NT2/D1 (cell line): ENCODE measurements at regions not wholly inside any gene's neighbourhood (a gene's known extent, or its start where the extent isn't known, plus 50 kb on each side); places are given as distances from the start of the nearest gene placed in this dataset.

Experiments used
- DNase-seq: peaks from one replicate; pipeline ENCODE4 v3.0.0-alpha.2; 2011; ENCODE audit warnings: low read depth, low spot score
- H3K27me3 ChIP-seq: 2 replicates; pipeline ENCODE4 v1.6.0; 2011; ENCODE audit warnings: mild to moderate bottlenecking; ENCODE audit not compliant: insufficient read length, insufficient read depth
- H3K36me3 ChIP-seq: 2 replicates; pipeline ENCODE4 v1.6.1; 2011; ENCODE audit warnings: mild to moderate bottlenecking, low read length, mixed read lengths; ENCODE audit not compliant: insufficient read depth, insufficient read length
- H3K4me1 ChIP-seq: 2 replicates; pipeline ENCODE4 v1.5.1; 2011; ENCODE audit not compliant: insufficient read depth, insufficient read length
- H3K4me3 ChIP-seq: 2 replicates; pipeline ENCODE4 v1.5.1; 2011; ENCODE audit warnings: low read depth; ENCODE audit not compliant: insufficient read length
- H3K9ac ChIP-seq: 2 replicates; pipeline ENCODE4 v1.6.0; 2011; ENCODE audit warnings: low read depth; ENCODE audit not compliant: insufficient read length
- H3K9me3 ChIP-seq: 2 replicates; pipeline ENCODE4 v1.5.1; 2011; ENCODE audit warnings: mild to moderate bottlenecking, low read length; ENCODE audit not compliant: insufficient read depth
- SUZ12 ChIP-seq: IDR thresholded peaks from 2 replicates; pipeline ENCODE4 v1.6.1; 2011; ENCODE audit not compliant: insufficient read length, insufficient read depth; ENCODE audit errors: extremely low read depth
- YY1 ChIP-seq: IDR thresholded peaks from 2 replicates; pipeline ENCODE4 v1.6.1; 2011; ENCODE audit not compliant: insufficient read length, insufficient read depth
- ZNF274 ChIP-seq: IDR thresholded peaks from 2 replicates; pipeline ENCODE4 v1.6.1; 2011; ENCODE audit warnings: mild to moderate bottlenecking, low read depth, low read length

DNA sequence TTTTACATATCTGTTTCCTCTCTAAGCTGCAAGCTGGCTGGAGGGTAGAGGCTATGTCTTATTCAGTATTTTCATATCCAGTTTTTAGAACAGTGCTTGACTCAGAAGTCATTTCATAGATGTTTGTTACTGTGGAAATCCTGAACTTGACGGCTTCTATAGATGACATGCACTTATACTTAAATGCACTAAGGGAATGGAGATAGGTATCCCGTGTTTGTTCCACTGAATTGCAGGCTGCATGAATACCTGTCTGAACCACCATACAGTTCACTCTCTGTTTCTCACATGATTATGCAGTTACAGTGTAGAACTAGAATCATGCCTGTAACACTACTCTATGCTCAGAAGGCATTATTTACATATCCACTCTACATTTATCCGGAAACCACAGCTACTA lies 417.1 kb downstream of the MTX2 start:
- Histone ChIP-seq H3K9me3 (no peaks in the 10 kb centered on the region), H3K27me3 (no peaks in the 10 kb centered on the region), H3K36me3 (no peaks in the 10 kb centered on the region), H3K9ac (no peak overlapping the region), H3K4me3 (no peak overlapping the region), H3K4me1 (peaks cover 2% of the 10 kb centered on the region)
- no peak for TF ChIP-seq ZNF274
- no peak for DNase-seq

DNA sequence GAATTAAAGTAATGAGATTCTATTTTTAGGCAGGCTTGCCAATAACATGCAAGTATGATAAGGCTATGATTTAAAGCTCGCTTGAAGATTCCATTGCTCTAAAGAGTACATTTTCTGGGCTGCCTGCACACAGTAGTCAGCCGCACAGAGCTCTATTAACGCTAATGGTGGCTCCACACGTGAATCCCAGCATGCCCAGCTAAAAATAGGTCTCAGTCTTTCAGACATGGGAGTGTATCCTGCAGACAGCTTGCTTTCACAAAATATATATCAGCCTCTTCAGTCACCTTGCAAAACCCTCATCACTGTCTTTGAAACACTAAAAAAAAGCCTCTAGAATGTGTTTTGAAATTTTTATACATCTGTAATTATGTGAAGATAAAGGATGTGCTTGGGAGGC lies 418.1 kb downstream of the MTX2 start:
- DNase-seq, result no peak
- no peaks in the 10 kb centered on the region for H3K27me3 ChIP-seq
- no peak overlapping the region for H3K4me3 ChIP-seq
- no peaks in the 10 kb centered on the region for H3K36me3 ChIP-seq
- TF ChIP-seq ZNF274 (no peak), YY1 (no peak), SUZ12 (no peak)
- no peaks in the 10 kb centered on the region for H3K9me3 ChIP-seq
- H3K9ac ChIP-seq, result no peak overlapping the region
- peaks cover 2% of the 10 kb centered on the region for H3K4me1 ChIP-seq

GRCh38 chr2:176687944-176688343 lies 418.7 kb downstream of the MTX2 start:
- DNase-seq, result no peak
- Histone ChIP-seq H3K27me3 (no peaks in the 10 kb centered on the region), H3K4me3 (no peak overlapping the region), H3K9me3 (no peaks in the 10 kb centered on the region), H3K36me3 (no peaks in the 10 kb centered on the region), H3K9ac (no peak overlapping the region), H3K4me1 (peaks cover 2% of the 10 kb centered on the region)
- TF ChIP-seq SUZ12, result no peak
- TF ChIP-seq ZNF274, result no peak
- no peak for TF ChIP-seq YY1

DNA sequence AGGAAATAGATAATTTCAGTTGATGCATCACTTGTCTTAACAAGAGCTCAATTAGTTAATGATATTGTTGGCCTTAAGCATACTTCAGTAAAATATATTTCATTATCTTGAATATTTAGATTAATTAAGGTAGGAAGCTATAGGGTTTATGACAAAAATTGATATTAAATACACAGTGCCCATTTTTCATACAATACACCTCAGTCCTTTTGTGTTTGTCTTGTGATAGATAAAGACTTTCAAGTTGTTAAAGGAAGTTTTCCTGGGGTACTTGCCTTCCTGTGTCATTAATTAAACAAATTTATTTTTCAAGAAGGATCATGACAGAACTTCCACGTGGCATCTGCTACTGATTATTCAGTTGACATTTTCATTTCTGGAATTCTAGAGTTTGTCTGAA lies 420.5 kb downstream of the MTX2 start:
- Histone ChIP-seq H3K4me3 (no peak overlapping the region), H3K27me3 (no peaks in the 10 kb centered on the region), H3K9ac (no peak overlapping the region), H3K4me1 (peaks cover 2% of the 10 kb centered on the region), H3K36me3 (no peaks in the 10 kb centered on the region), H3K9me3 (no peaks in the 10 kb centered on the region)
- TF ChIP-seq YY1 (no peak), SUZ12 (no peak)
- DNase-seq, result no peak

DNA sequence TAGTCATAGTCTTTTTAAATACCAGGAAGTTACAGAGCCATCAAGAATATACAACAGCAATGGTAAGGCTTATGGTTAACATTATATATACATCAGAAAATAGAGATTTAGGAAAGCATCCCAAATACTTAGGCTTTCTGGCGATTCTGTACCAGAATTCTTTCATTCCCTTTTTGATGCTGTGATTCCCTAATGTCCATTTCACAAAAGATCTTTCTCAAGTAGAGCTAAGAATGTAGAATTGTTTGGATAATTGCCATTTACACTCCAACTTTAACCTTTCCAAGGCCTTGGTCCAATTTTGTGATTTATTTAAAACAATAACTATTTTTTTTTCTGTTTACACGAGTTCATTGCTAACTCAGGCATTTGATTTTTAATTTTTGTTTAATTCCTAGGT lies 422.2 kb downstream of the MTX2 start:
- Histone ChIP-seq H3K27me3 (no peaks in the 10 kb centered on the region), H3K36me3 (no peaks in the 10 kb centered on the region), H3K4me3 (no peak overlapping the region), H3K4me1 (no peaks in the 10 kb centered on the region), H3K9me3 (no peaks in the 10 kb centered on the region), H3K9ac (no peak overlapping the region)
- DNase-seq, result no peak
- TF ChIP-seq SUZ12 (no peak), ZNF274 (no peak), YY1 (no peak)

- Histone ChIP-seq H3K9me3 (no peaks in the 10 kb centered on the region), H3K36me3 (no peaks in the 10 kb centered on the region), H3K9ac (no peak overlapping the region), H3K27me3 (no peaks in the 10 kb centered on the region), H3K4me1 (no peaks in the 10 kb centered on the region), H3K4me3 (no peak overlapping the region)
- no peak for DNase-seq
- no peak for TF ChIP-seq ZNF274
- TF ChIP-seq SUZ12, result no peak
- no peak for TF ChIP-seq YY1
Observed at GRCh38 chr2:176692533-176692932, 423.3 kb downstream of the MTX2 start.

DNA sequence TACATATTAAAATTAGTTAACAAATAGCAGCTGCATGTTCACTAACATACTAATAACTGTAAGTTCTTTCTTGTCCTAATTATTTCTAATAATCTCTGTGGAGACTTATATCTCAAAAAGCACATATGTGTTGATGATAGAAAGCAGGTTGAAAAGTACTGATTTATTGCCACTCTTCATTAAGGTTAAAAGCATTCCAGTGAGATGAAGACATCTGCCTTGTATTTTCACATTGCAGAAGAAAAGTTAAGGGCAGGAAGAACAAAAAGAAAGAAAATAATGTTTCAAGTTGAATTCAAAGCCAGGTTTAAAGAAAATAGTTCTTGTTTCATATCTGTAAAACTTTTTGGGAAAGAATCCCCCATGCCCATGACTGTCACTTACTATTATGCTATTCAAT lies 429.9 kb downstream of the MTX2 start:
- H3K36me3 ChIP-seq, result no peaks in the 10 kb centered on the region
- no peak for DNase-seq
- H3K4me3 ChIP-seq, result no peak overlapping the region
- H3K27me3 ChIP-seq, result no peaks in the 10 kb centered on the region
- TF ChIP-seq SUZ12 (no peak), YY1 (no peak), ZNF274 (no peak)
- H3K9me3 ChIP-seq, result no peaks in the 10 kb centered on the region
- no peak overlapping the region for H3K9ac ChIP-seq
- no peaks in the 10 kb centered on the region for H3K4me1 ChIP-seq

DNA sequence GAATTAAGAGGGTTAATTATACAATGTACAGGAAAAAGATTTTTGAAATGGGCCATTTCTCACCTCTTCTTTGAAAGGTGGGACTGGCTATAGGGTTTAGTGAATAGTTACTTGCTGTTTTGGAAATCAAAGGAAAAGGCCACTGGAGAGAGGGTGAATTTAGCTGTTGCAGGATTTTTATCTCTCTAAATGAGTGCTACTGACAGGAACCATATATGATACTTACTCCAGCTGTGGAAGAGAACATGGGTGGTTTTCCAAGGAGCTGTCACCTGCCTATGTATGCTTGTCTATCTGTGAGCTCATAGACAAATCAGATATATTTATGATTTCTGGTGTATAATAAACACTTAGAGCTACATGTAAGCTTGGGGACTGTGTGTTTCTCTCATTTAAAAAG lies 430.4 kb downstream of the MTX2 start:
- Histone ChIP-seq H3K27me3 (no peaks in the 10 kb centered on the region), H3K9ac (no peak overlapping the region), H3K4me3 (no peak overlapping the region), H3K36me3 (no peaks in the 10 kb centered on the region), H3K4me1 (no peaks in the 10 kb centered on the region), H3K9me3 (no peaks in the 10 kb centered on the region)
- DNase-seq, result no peak
- TF ChIP-seq ZNF274 (no peak), YY1 (no peak), SUZ12 (no peak)
